ENCODE measurements at regions not wholly inside any gene's neighbourhood (a gene's known extent, or its start where the extent isn't known, plus 50 kb on each side); places are given as distances from the start of the nearest gene placed in this dataset.
"Not testable (repeated sequence)": the region's sequence is repeated elsewhere in the genome, so short reads cannot be mapped to it uniquely, and the experiment has no call there.

DNA sequence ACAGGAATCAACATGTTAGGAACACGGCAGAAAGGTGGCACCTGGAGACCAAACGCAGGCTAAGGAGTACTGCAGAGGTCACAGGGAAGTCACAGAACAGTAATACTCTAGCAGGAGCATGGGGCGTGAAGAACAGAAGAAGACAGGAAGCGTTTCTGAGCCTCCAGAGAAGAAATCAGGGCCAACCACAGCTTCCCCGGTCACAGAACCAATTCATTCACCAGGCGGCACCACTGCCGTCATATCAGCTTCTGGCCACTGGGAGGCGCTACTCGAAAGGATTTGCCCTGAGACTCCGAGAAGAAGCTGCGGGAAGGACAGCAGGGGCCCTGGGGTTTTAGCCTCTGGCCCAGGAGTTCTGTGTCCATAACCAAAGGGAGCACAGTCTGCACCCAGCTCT lies 78.0 kb upstream of the DRD5 start:
- H3K27ac Mint-ChIP-seq: no peak overlapping the region
- no peak overlapping the region for H2BK12ac ChIP-seq (ENCODE audit: insufficient read length, low read depth, low read length)
- peaks cover 3 to 11% of the 10 kb centered on the region in 2 experiments for H3K4me1 Mint-ChIP-seq
- no peaks in the 10 kb centered on the region for H3K4me1 ChIP-seq (ENCODE audit: insufficient read depth, low read length)
- H4K8ac ChIP-seq (replicated peaks; ENCODE audit: insufficient read length, low read depth, low read length): no peak overlapping the region
- H4K91ac ChIP-seq (ENCODE audit: insufficient read length, low read depth, low read length): no peak overlapping the region
- H3K14ac ChIP-seq (ENCODE audit: insufficient read depth, low read length): no peak overlapping the region
- DNase-seq: peak; percentile 87
- H4K5ac ChIP-seq (ENCODE audit: insufficient read length, low read depth, low read length): no peak overlapping the region
- H3T11ph ChIP-seq (ENCODE audit: low read length): no peak overlapping the region
- no peak overlapping the region for H3K9ac ChIP-seq (ENCODE audit: extremely low read depth, insufficient read length, low read length)
- H2BK15ac ChIP-seq (ENCODE audit: low read depth, low read length): no peak overlapping the region
- no peaks in the 10 kb centered on the region for H4K20me1 ChIP-seq (ENCODE audit: control insufficient read depth, insufficient read depth, insufficient read length)
- H3K23ac ChIP-seq (ENCODE audit: insufficient read length, low read depth, low read length): no peak overlapping the region
- peaks cover 0 to 5% (median 4%) of the 10 kb centered on the region in 3 experiments; a peak in 5 of 7 replicates for H3K36me3 Mint-ChIP-seq (ENCODE audit: insufficient read depth in 1 of 3, low read depth in 3 of 3)
- H3K79me2 ChIP-seq (ENCODE audit: insufficient read depth, low read length): no peaks in the 10 kb centered on the region
- H3K4me2 ChIP-seq (ENCODE audit: insufficient read depth, insufficient read length, low read length): no peak overlapping the region
- no peak overlapping the region for H2BK5ac ChIP-seq (ENCODE audit: insufficient read length, low read length)
- H3K9me3 ChIP-seq (ENCODE audit: control insufficient read depth, low read depth, low read length): no peaks in the 10 kb centered on the region
- no peaks in the 10 kb centered on the region for H3K23me2 ChIP-seq (ENCODE audit: insufficient read length, low read depth, low read length, poor library complexity, severe bottlenecking)
- H3K4me3 Mint-ChIP-seq: no peak overlapping the region
- no peak overlapping the region for H2BK20ac ChIP-seq (ENCODE audit: low read depth, low read length, poor library complexity, severe bottlenecking)
- no peak overlapping the region for H3K18ac ChIP-seq (ENCODE audit: insufficient read length, low read depth, low read length)
- no peak overlapping the region for H2AFZ ChIP-seq (ENCODE audit: low read length)
- H3K27me3 Mint-ChIP-seq (ENCODE audit: low read depth): peaks cover 4% of the 10 kb centered on the region; the same call in 1 of the 2 replicates
- H3K27ac ChIP-seq (ENCODE audit: insufficient read length, low read depth, low read length): no peak overlapping the region
- peaks cover 7% of the 10 kb centered on the region in 2 experiments; a peak in 4 of 5 replicates for H3K9me3 Mint-ChIP-seq
- H3K27me3 ChIP-seq (ENCODE audit: insufficient read depth, low read length): no peaks in the 10 kb centered on the region
- WGBS (ENCODE audit: extremely low coverage, insufficient read length, low lambda C conversion rate): no CpG with 5 or more reads among the region's 11 CpGs
- H3K4ac ChIP-seq (ENCODE audit: low read depth, low read length): no peak overlapping the region
- no peaks in the 10 kb centered on the region for H3K79me1 ChIP-seq (ENCODE audit: insufficient read depth, low read depth, low read length, poor library complexity, severe bottlenecking)
- H2BK120ac ChIP-seq (ENCODE audit: low read depth, low read length, poor library complexity, severe bottlenecking): no peak overlapping the region
- no peak overlapping the region for H2AK5ac ChIP-seq (ENCODE audit: insufficient read length, low read length)
- H3K56ac ChIP-seq (ENCODE audit: insufficient read length, low read depth, low read length): no peak overlapping the region
- TF ChIP-seq, protein P1, sequence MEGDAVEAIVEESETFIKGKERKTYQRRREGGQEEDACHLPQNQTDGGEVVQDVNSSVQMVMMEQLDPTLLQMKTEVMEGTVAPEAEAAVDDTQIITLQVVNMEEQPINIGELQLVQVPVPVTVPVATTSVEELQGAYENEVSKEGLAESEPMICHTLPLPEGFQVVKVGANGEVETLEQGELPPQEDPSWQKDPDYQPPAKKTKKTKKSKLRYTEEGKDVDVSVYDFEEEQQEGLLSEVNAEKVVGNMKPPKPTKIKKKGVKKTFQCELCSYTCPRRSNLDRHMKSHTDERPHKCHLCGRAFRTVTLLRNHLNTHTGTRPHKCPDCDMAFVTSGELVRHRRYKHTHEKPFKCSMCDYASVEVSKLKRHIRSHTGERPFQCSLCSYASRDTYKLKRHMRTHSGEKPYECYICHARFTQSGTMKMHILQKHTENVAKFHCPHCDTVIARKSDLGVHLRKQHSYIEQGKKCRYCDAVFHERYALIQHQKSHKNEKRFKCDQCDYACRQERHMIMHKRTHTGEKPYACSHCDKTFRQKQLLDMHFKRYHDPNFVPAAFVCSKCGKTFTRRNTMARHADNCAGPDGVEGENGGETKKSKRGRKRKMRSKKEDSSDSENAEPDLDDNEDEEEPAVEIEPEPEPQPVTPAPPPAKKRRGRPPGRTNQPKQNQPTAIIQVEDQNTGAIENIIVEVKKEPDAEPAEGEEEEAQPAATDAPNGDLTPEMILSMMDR (conservative IDR thresholded peaks at IDR 0.05): peak; percentile 93

DNA sequence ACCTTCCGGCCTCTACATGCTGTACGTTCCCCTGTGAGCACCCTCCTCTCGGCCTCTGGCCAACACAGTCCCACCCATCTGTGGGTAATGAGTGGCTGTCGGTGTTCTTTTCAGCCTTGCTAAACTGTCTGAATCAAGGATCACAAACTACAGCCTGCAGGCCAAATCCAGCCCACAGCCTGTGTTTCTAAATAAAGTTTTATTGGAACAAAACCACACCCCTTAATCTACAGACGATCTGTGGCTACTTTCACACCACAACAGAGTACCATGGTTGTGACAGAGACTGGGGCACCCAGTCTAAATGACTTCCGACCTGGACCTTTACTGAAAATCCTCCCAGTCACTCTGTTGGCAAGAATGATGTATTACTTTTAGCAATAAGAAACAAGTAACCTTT lies 77.3 kb upstream of the DRD5 start:
- not testable (repeated sequence) for H3K36me3 Mint-ChIP-seq (ENCODE audit: insufficient read depth in 1 of 3, low read depth in 3 of 3); H3K18ac ChIP-seq (ENCODE audit: insufficient read length, low read depth, low read length); H3K23ac ChIP-seq (ENCODE audit: insufficient read length, low read depth, low read length); H3K79me1 ChIP-seq (ENCODE audit: insufficient read depth, low read depth, low read length, poor library complexity, severe bottlenecking); H2AFZ ChIP-seq (ENCODE audit: low read length); H3K9me3 Mint-ChIP-seq; H3K4me3 Mint-ChIP-seq; H4K20me1 ChIP-seq (ENCODE audit: control insufficient read depth, insufficient read depth, insufficient read length); H3K56ac ChIP-seq (ENCODE audit: insufficient read length, low read depth, low read length); H2BK120ac ChIP-seq (ENCODE audit: low read depth, low read length, poor library complexity, severe bottlenecking); H2BK20ac ChIP-seq (ENCODE audit: low read depth, low read length, poor library complexity, severe bottlenecking); H3K27me3 Mint-ChIP-seq (ENCODE audit: low read depth); H3K23me2 ChIP-seq (ENCODE audit: insufficient read length, low read depth, low read length, poor library complexity, severe bottlenecking); DNase-seq; H3K4ac ChIP-seq (ENCODE audit: low read depth, low read length); H3K27ac ChIP-seq (ENCODE audit: insufficient read length, low read depth, low read length); H2AK5ac ChIP-seq (ENCODE audit: insufficient read length, low read length); H3K4me2 ChIP-seq (ENCODE audit: insufficient read depth, insufficient read length, low read length); H3K27ac Mint-ChIP-seq; H3T11ph ChIP-seq (ENCODE audit: low read length); H3K27me3 ChIP-seq (ENCODE audit: insufficient read depth, low read length); H3K9me3 ChIP-seq (ENCODE audit: control insufficient read depth, low read depth, low read length); H4K91ac ChIP-seq (ENCODE audit: insufficient read length, low read depth, low read length); H4K8ac ChIP-seq (replicated peaks; ENCODE audit: insufficient read length, low read depth, low read length); H2BK15ac ChIP-seq (ENCODE audit: low read depth, low read length); H2BK5ac ChIP-seq (ENCODE audit: insufficient read length, low read length); H3K9ac ChIP-seq (ENCODE audit: extremely low read depth, insufficient read length, low read length); H4K5ac ChIP-seq (ENCODE audit: insufficient read length, low read depth, low read length); H3K79me2 ChIP-seq (ENCODE audit: insufficient read depth, low read length); H2BK12ac ChIP-seq (ENCODE audit: insufficient read length, low read depth, low read length); H3K4me1 ChIP-seq (ENCODE audit: insufficient read depth, low read length); H3K14ac ChIP-seq (ENCODE audit: insufficient read depth, low read length)
- peaks cover 3 to 11% of the 10 kb centered on the region in 2 experiments for H3K4me1 Mint-ChIP-seq
- no CpG with 5 or more reads among the region's 6 CpGs for WGBS (ENCODE audit: extremely low coverage, insufficient read length, low lambda C conversion rate)

Measured in H9 (cell line).